A673 (cell line): ENCODE measurements at regions not wholly inside any gene's neighbourhood (a gene's known extent, or its start where the extent isn't known, plus 50 kb on each side); places are given as distances from the start of the nearest gene placed in this dataset.

Experiments
- BruUV-seq: library from RNA; stranded (reverse); fragments of 400-500 nt; replicated peaks from 2 replicates; lab custom pipeline; 2021; lab: Mats Ljungman, UMichigan
- CTCF ChIA-PET: fragments of 300-600 bp; sonication (Branson Sonifier 250); formaldehyde crosslinking; loops from one replicate; lab custom pipeline; 2022; ENCODE audit warnings: antibody characterized with exemption; lab: Charles Lee
- POLR2A ChIA-PET: fragments of 300-600 bp; sonication (Branson Sonifier 250); formaldehyde crosslinking; loops from one replicate; lab custom pipeline; 2022; ENCODE audit warnings: antibody characterized with exemption; ENCODE audit not compliant: low non-redundant PET; lab: Charles Lee
- DNase-seq: peaks from one replicate; pipeline ENCODE4 v3.0.0-alpha.2; 2015; ENCODE audit warnings: low spot score
- H3K27ac ChIP-seq: fragments of 200-600 bp; sonication (generic); 2 replicates; pipeline ENCODE4 v1.5.1; 2016; ENCODE audit warnings: mixed run types, low read depth, mild to moderate bottlenecking, mixed read lengths, antibody characterized with exemption, low read length; ENCODE audit not compliant: poor library complexity, severe bottlenecking
- H3K27me3 ChIP-seq: fragments of 200-600 bp; sonication (generic); replicated peaks from 2 replicates; pipeline ENCODE4 v1.6.1; 2017; ENCODE audit warnings: mixed run types, low read depth, mild to moderate bottlenecking, mixed read lengths, antibody characterized with exemption, low read length; ENCODE audit not compliant: insufficient read depth, poor library complexity
- H3K36me3 ChIP-seq: fragments of 200-600 bp; sonication (generic); 2 replicates; pipeline ENCODE4 v1.6.1; 2016; ENCODE audit warnings: mixed run types, mild to moderate bottlenecking, mixed read lengths, antibody characterized with exemption, low read length; ENCODE audit not compliant: insufficient read depth, poor library complexity, severe bottlenecking
- H3K4me1 ChIP-seq: fragments of 200-600 bp; sonication (generic); 2 replicates; pipeline ENCODE4 v1.6.1; 2017; ENCODE audit warnings: mixed run types, mild to moderate bottlenecking, mixed read lengths, antibody characterized with exemption, low read length; ENCODE audit not compliant: insufficient read depth, poor library complexity, severe bottlenecking
- H3K4me3 ChIP-seq: fragments of 200-600 bp; sonication (generic); 2 replicates; pipeline ENCODE4 v1.5.1; 2016; ENCODE audit warnings: low read depth, mixed run types, mild to moderate bottlenecking, mixed read lengths, low read length; ENCODE audit not compliant: poor library complexity, severe bottlenecking
- H3K9me3 ChIP-seq: fragments of 200-600 bp; sonication (generic); 2 replicates; pipeline ENCODE4 v1.6.1; 2016; ENCODE audit warnings: mixed run types, low read depth, mild to moderate bottlenecking, mixed read lengths, antibody characterized with exemption, low read length; ENCODE audit not compliant: poor library complexity, severe bottlenecking
- CTCF ChIP-seq: fragments of 300-800, 200-600 bp; sonication (generic); conservative IDR thresholded peaks from 2 replicates; pipeline ENCODE4 v1.5.1; 2017; ENCODE audit warnings: low read depth, mild to moderate bottlenecking, antibody characterized with exemption, low read length, moderate library complexity, mixed read lengths
- EZH2 ChIP-seq: fragments of 200-600 bp; sonication (generic); IDR thresholded peaks from 2 replicates; pipeline ENCODE4 v1.6.1; 2017; ENCODE audit warnings: borderline replicate concordance, low read depth, mild to moderate bottlenecking, mixed read lengths, antibody characterized with exemption, low read length; ENCODE audit not compliant: poor library complexity, severe bottlenecking
- intact Hi-C: fragments of 100-400 bp; cut with micrococcal nuclease; formaldehyde crosslinking; loops from one replicate; pipeline ENCODE4 v1.10.0; 2022; ENCODE audit not compliant: unreplicated experiment

- intact Hi-C loops: no loop called here
- no peak for DNase-seq
- Histone ChIP-seq H3K27me3 (no peaks in the 10 kb centered on the region), H3K9me3 (peaks cover 8% of the 10 kb centered on the region), H3K27ac (no peak overlapping the region), H3K36me3 (no peaks in the 10 kb centered on the region), H3K4me3 (no peak overlapping the region), H3K4me1 (no peaks in the 10 kb centered on the region)
- CTCF ChIA-PET: no interaction called here
- TF ChIP-seq EZH2: no peak
- TF ChIP-seq CTCF: no peak
- POLR2A ChIA-PET: no interaction called here
- BruUV-seq: no TSS peak
Observed at GRCh38 chr10:124270530-124271327, 148.0 kb downstream of the OAT start.

GRCh38 chr10:124268976-124269375 lies 149.7 kb downstream of the OAT start:
- peaks cover 8% of the 10 kb centered on the region for H3K9me3 ChIP-seq
- intact Hi-C loops: no loop called here
- no peak overlapping the region for H3K27ac ChIP-seq
- ChIA-PET CTCF (no interaction called here), POLR2A (no interaction called here)
- no peak for DNase-seq
- no peak overlapping the region for H3K4me3 ChIP-seq
- H3K36me3 ChIP-seq: no peaks in the 10 kb centered on the region
- no peaks in the 10 kb centered on the region for H3K4me1 ChIP-seq
- no peak for TF ChIP-seq CTCF
- no peak for TF ChIP-seq EZH2
- no peaks in the 10 kb centered on the region for H3K27me3 ChIP-seq
- no TSS peak for BruUV-seq

GRCh38 chr10:124267911-124268549 lies 150.7 kb downstream of the OAT start:
- peaks cover 5% of the 10 kb centered on the region for H3K9me3 ChIP-seq

More at GRCh38 chr10:124267911-124268549, 150.7 kb downstream of the OAT start:
- BruUV-seq: no TSS peak
- no peaks in the 10 kb centered on the region for H3K27me3 ChIP-seq
- H3K36me3 ChIP-seq: no peaks in the 10 kb centered on the region
- no peak overlapping the region for H3K4me3 ChIP-seq
- H3K4me1 ChIP-seq: no peaks in the 10 kb centered on the region
- no peak overlapping the region for H3K27ac ChIP-seq
- DNase-seq: no peak
- POLR2A ChIA-PET: no interaction called here
- TF ChIP-seq EZH2 (no peak), CTCF (no peak)
- CTCF ChIA-PET: no interaction called here
- intact Hi-C loops: no loop called here
